ENCODE measurements at regions not wholly inside any gene's neighbourhood (a gene's known extent, or its start where the extent isn't known, plus 50 kb on each side); places are given as distances from the start of the nearest gene placed in this dataset.

DNA sequence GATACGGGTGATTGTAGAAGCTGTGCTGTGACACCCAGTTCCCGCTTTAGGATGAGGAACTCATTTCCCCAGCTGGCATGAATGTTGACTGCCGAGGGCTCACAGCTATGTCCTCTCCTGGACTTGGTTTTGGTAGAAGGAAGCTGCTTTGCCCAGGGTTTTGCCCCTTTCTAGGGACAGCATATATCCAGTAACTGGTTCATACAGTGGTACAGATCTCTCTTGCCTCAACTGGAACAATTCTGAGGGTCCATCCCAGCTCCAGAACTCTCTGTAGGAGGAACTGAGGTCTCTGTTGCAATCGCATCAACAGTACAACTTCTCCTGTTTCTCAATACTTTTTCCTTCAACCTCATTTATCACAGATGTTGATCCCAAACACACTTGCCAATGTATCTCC, 54.5 kb upstream of the FNDC3B start:
- no peaks in the 10 kb centered on the region for H3K9me3 ChIP-seq (ENCODE audit: severe bottlenecking)
- H3K27me3 ChIP-seq (ENCODE audit: insufficient read depth, poor library complexity, severe bottlenecking): no peaks in the 10 kb centered on the region
- no peak overlapping the region for H3K4me3 ChIP-seq (ENCODE audit: severe bottlenecking)
- H3K4me1 ChIP-seq (ENCODE audit: insufficient read depth, poor library complexity, severe bottlenecking): no peaks in the 10 kb centered on the region
- no peaks in the 10 kb centered on the region for H3K36me3 ChIP-seq (ENCODE audit: low read depth)
- ATAC-seq (ENCODE audit: low read depth): no peak
- H3K27ac ChIP-seq (ENCODE audit: poor library complexity, severe bottlenecking): no peak overlapping the region
- no peak for DNase-seq (ENCODE audit: low spot score)
- TF ChIP-seq, protein P1, sequence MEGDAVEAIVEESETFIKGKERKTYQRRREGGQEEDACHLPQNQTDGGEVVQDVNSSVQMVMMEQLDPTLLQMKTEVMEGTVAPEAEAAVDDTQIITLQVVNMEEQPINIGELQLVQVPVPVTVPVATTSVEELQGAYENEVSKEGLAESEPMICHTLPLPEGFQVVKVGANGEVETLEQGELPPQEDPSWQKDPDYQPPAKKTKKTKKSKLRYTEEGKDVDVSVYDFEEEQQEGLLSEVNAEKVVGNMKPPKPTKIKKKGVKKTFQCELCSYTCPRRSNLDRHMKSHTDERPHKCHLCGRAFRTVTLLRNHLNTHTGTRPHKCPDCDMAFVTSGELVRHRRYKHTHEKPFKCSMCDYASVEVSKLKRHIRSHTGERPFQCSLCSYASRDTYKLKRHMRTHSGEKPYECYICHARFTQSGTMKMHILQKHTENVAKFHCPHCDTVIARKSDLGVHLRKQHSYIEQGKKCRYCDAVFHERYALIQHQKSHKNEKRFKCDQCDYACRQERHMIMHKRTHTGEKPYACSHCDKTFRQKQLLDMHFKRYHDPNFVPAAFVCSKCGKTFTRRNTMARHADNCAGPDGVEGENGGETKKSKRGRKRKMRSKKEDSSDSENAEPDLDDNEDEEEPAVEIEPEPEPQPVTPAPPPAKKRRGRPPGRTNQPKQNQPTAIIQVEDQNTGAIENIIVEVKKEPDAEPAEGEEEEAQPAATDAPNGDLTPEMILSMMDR (IDR thresholded peaks at IDR 0.05; ENCODE audit: poor library complexity, severe bottlenecking): no peak

DNA sequence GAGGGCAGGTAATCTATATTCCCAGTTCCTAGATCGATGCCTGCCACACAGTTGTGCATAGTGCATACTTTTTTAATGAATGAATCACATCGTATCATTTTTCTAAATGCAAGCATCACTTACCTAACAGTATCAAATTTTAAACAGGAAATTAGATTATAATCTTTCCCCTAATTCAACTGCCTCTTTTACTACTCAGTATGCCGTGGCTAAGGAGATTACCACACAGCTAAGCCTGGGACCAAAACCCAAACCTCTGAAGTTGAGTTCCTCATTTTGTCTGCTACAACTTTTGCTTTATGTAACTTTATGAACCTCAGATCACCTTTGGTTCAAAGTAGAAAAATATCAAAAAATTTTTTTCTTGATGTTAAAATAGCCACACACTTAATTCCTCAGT, 53.2 kb upstream of the FNDC3B start:
- DNase-seq (ENCODE audit: low spot score): no peak
- Histone ChIP-seq H3K27ac (ENCODE audit: poor library complexity, severe bottlenecking) (no peak overlapping the region), H3K36me3 (ENCODE audit: low read depth) (no peaks in the 10 kb centered on the region), H3K27me3 (ENCODE audit: insufficient read depth, poor library complexity, severe bottlenecking) (no peaks in the 10 kb centered on the region), H3K4me1 (ENCODE audit: insufficient read depth, poor library complexity, severe bottlenecking) (no peaks in the 10 kb centered on the region), H3K9me3 (ENCODE audit: severe bottlenecking) (no peaks in the 10 kb centered on the region), H3K4me3 (ENCODE audit: severe bottlenecking) (no peak overlapping the region)
- ATAC-seq (ENCODE audit: low read depth): no peak
- TF ChIP-seq, protein P1 (IDR thresholded peaks at IDR 0.05; ENCODE audit: poor library complexity, severe bottlenecking): no peak

DNA sequence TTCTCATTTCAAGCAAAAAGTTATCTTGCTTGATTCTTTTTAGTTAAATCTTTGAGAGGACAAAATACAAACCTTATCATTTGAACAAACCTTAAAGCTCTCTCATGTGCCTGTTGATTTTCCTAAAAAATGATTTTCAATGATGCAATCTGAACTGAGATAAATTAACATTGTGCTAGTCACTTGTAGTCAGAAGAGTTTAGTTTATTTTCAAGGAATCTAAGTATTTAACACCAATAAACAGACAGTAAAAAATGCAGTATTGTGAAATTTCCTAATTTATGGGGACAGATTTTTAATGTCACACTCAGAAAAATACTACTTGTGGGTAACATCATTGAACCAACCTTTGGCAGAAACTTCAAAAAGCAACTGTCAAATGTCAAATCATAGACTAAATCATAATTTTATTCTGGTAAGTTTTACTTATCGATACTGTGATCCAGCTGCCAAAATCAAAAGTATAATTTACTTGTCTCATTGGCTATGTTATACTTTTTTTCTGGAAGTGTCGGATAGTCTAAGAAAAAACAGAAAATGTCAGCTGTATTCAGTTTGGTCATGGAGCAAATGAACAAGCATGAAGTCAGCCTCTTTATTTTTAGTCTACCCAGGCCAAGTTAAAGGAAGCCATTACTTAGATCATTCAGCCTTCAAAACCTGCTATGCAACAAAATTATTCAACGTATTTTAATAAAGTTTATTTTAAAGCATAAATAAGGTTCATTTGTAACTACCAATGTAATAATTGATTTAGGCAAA, 52.4 kb upstream of the FNDC3B start:
- no peak overlapping the region for H3K27ac ChIP-seq (ENCODE audit: poor library complexity, severe bottlenecking)

More for the DNA sequence above, 52.4 kb upstream of the FNDC3B start:
- H3K9me3 ChIP-seq (ENCODE audit: severe bottlenecking): no peaks in the 10 kb centered on the region
- TF ChIP-seq, protein P1 (IDR thresholded peaks at IDR 0.05; ENCODE audit: poor library complexity, severe bottlenecking): no peak
- no peaks in the 10 kb centered on the region for H3K36me3 ChIP-seq (ENCODE audit: low read depth)
- H3K27me3 ChIP-seq (ENCODE audit: insufficient read depth, poor library complexity, severe bottlenecking): no peaks in the 10 kb centered on the region
- no peak for DNase-seq (ENCODE audit: low spot score)
- no peak for ATAC-seq (ENCODE audit: low read depth)
- no peaks in the 10 kb centered on the region for H3K4me1 ChIP-seq (ENCODE audit: insufficient read depth, poor library complexity, severe bottlenecking)
- no peak overlapping the region for H3K4me3 ChIP-seq (ENCODE audit: severe bottlenecking)

Data from RWPE2 (cell line).